DOHH2 (cell line): ENCODE measurements at regions not wholly inside any gene's neighbourhood (a gene's known extent, or its start where the extent isn't known, plus 50 kb on each side); places are given as distances from the start of the nearest gene placed in this dataset.
A peak's percentile ranks its signal among the peaks of the same experiment; 100 is the strongest.

Experiments
- H3F3A ChIP-seq: fragments of 200-600 bp; sonication (generic), shearing (Covaris generic); 2 replicates; pipeline ENCODE4 v1.6.0; 2016; ENCODE audit warnings: antibody characterized with exemption, mild to moderate bottlenecking; ENCODE audit not compliant: control insufficient read depth, insufficient read depth
- H3K27ac ChIP-seq: fragments of 200-600 bp; sonication (generic); 2 replicates; pipeline ENCODE4 v1.5.1; 2014; ENCODE audit warnings: low read depth, mild to moderate bottlenecking, low read length, moderate library complexity
- H3K27me3 ChIP-seq: fragments of 200-600 bp; sonication (generic); 2 replicates; pipeline ENCODE4 v1.6.1; 2014; ENCODE audit warnings: mild to moderate bottlenecking, low read length, mixed read lengths; ENCODE audit not compliant: control insufficient read depth
- H3K36me3 ChIP-seq: fragments of 200-600 bp; sonication (generic); 2 replicates; pipeline ENCODE4 v1.6.1; 2014; ENCODE audit warnings: mild to moderate bottlenecking, low read length, moderate library complexity, mixed read lengths; ENCODE audit not compliant: control insufficient read depth
- H3K4me1 ChIP-seq: fragments of 200-600 bp; sonication (generic); 2 replicates; pipeline ENCODE4 v1.6.1; 2014; ENCODE audit warnings: mild to moderate bottlenecking, low read length, mixed read lengths; ENCODE audit not compliant: control insufficient read depth
- H3K4me2 ChIP-seq: fragments of 200-600 bp; sonication (generic); 2 replicates; pipeline ENCODE4 v1.6.0; 2014; ENCODE audit warnings: mild to moderate bottlenecking, low read length, moderate library complexity
- H3K4me3 ChIP-seq: fragments of 200-600 bp; sonication (generic); 2 replicates; pipeline ENCODE4 v1.5.1; 2014; ENCODE audit warnings: mild to moderate bottlenecking, low read length, mixed read lengths
- H3K79me2 ChIP-seq: fragments of 200-600 bp; sonication (generic); 2 replicates; pipeline ENCODE4 v1.6.1; 2014; ENCODE audit warnings: mild to moderate bottlenecking, low read length, mixed read lengths; ENCODE audit not compliant: control insufficient read depth
- H3K9me2 ChIP-seq: fragments of 200-600 bp; sonication (generic); replicated peaks from 2 replicates; pipeline ENCODE4 v1.6.1; 2014; ENCODE audit warnings: mild to moderate bottlenecking, low read length, mixed read lengths; ENCODE audit not compliant: control insufficient read depth
- H3K9me3 ChIP-seq: fragments of 200-600 bp; sonication (generic); 2 replicates; pipeline ENCODE4 v1.6.1; 2014; ENCODE audit warnings: antibody characterized with exemption, low read length, mixed read lengths; ENCODE audit not compliant: control insufficient read depth, insufficient read depth
- H4K20me1 ChIP-seq: fragments of 200-600 bp; sonication (generic); 2 replicates; pipeline ENCODE4 v1.6.0; 2014; ENCODE audit warnings: low read depth, mild to moderate bottlenecking, antibody characterized with exemption, low read length, moderate library complexity; ENCODE audit not compliant: control insufficient read depth, insufficient read depth
- EZH2phosphoT487 ChIP-seq: fragments of 200-600 bp; sonication (generic); IDR thresholded peaks from 2 replicates; pipeline ENCODE4 v1.6.1; 2017; ENCODE audit warnings: borderline replicate concordance, mild to moderate bottlenecking, antibody characterized with exemption, low read length, moderate library complexity, mixed read lengths
- TF ChIP-seq, protein P1 (sequence below): fragments of 200-600 bp; sonication (generic); IDR thresholded peaks from one replicate; pipeline ENCODE4 v1.5.1; 2014; ENCODE audit warnings: antibody characterized with exemption, mild to moderate bottlenecking, low read depth, low read length; ENCODE audit not compliant: poor library complexity, severe bottlenecking

DNA sequence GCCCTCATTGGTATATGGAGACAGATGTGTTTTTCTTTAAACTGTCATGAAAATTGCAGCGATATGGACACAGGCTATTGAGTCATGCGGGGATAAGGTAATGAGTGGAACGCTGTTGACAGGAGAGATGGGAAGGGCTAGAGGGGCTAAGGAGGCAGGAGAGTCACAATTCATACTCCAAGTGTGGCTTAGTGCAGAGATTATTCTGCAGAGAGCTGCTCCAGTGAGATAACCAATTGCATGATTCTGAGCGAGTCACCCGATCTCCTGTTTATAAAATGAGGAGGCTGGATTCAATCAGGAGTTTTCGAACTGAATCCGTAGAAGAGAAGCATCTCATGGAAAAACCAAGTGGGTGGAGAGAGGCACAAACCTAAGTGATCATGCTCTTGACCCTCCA is 106.4 kb upstream of the PLEKHG7 start:
- Histone ChIP-seq H3K27ac (no peak overlapping the region), H4K20me1 (no peaks in the 10 kb centered on the region), H3K4me1 (peaks cover 36% of the 10 kb centered on the region), H3K4me2 (no peak overlapping the region), H3K27me3 (no peaks in the 10 kb centered on the region), H3K9me3 (peaks cover 26% of the 10 kb centered on the region), H3K79me2 (no peaks in the 10 kb centered on the region), H3K4me3 (no peak overlapping the region), H3F3A (peaks cover 6% of the 10 kb centered on the region), H3K36me3 (no peaks in the 10 kb centered on the region), H3K9me2 (no peaks in the 10 kb centered on the region)
- TF ChIP-seq EZH2phosphoT487, result no peak
- TF ChIP-seq, protein P1, sequence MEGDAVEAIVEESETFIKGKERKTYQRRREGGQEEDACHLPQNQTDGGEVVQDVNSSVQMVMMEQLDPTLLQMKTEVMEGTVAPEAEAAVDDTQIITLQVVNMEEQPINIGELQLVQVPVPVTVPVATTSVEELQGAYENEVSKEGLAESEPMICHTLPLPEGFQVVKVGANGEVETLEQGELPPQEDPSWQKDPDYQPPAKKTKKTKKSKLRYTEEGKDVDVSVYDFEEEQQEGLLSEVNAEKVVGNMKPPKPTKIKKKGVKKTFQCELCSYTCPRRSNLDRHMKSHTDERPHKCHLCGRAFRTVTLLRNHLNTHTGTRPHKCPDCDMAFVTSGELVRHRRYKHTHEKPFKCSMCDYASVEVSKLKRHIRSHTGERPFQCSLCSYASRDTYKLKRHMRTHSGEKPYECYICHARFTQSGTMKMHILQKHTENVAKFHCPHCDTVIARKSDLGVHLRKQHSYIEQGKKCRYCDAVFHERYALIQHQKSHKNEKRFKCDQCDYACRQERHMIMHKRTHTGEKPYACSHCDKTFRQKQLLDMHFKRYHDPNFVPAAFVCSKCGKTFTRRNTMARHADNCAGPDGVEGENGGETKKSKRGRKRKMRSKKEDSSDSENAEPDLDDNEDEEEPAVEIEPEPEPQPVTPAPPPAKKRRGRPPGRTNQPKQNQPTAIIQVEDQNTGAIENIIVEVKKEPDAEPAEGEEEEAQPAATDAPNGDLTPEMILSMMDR, result no peak

DNA sequence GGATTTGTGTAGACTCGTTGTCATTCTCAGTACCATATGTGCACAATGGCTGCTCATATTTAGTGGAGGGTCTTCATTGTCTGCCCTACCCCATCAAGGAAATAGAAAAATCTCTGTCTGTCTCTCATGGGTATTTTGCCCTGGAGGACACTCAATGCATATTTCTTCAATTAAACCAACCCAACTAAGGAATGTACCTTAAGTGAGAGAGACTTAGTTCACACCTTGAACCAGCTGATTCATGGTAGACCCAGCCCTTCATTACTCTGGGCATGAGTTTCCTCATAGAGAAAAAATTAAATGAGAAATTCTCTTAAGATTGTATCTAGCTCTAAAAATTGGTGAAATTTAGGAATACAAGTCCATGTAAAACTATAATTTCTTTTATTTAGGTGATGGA is 107.1 kb upstream of the PLEKHG7 start:
- peaks cover 6% of the 10 kb centered on the region for H3F3A ChIP-seq
- no peaks in the 10 kb centered on the region for H3K79me2 ChIP-seq
- no peaks in the 10 kb centered on the region for H4K20me1 ChIP-seq
- H3K27ac ChIP-seq, result no peak overlapping the region
- H3K9me3 ChIP-seq, result peaks cover 23% of the 10 kb centered on the region
- H3K36me3 ChIP-seq, result no peaks in the 10 kb centered on the region
- no peak overlapping the region for H3K4me2 ChIP-seq
- no peak overlapping the region for H3K4me3 ChIP-seq
- H3K27me3 ChIP-seq, result no peaks in the 10 kb centered on the region
- no peaks in the 10 kb centered on the region for H3K9me2 ChIP-seq
- TF ChIP-seq EZH2phosphoT487, result no peak
- peaks cover 36% of the 10 kb centered on the region for H3K4me1 ChIP-seq

DNA sequence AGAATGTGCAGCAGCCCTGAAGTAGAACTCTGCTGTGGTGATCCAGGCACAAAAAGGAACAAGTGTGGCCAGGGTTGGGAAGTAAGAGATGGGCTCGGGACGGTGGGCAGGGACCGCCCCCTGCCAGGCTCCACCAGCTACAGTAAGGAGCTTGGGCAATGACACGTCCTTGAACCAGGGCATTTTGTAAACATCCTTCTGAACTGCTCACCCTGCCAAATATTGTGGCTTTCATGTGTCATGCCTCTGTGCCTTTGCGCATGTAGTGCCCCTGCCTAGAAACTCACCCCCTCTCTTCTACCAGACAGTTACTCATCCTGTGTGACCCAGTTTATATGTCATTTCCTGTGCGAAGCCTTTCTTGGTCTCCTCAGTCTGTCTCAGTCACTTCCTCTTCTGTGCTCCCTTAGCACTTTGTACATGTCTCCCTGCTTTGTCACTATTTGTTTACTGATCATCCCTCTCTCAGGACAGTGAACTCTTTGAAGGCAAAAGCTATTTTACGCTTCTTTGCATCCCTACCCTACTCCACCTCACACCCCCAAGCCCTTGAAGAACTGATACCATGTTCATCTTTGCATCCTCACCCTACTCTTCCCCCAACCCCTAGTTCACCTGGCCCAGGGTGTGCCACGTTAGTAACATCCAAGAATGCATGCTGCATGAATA is 108.9 kb upstream of the PLEKHG7 start:
- Histone ChIP-seq H3K27ac (peak overlapping the region; percentile 77), H4K20me1 (no peaks in the 10 kb centered on the region), H3K27me3 (no peaks in the 10 kb centered on the region), H3K79me2 (no peaks in the 10 kb centered on the region), H3K36me3 (no peaks in the 10 kb centered on the region), H3K4me3 (peak overlapping the region; percentile 48), H3K4me1 (peaks cover 36% of the 10 kb centered on the region), H3K4me2 (peak overlapping the region; percentile 78), H3K9me3 (peaks cover 5% of the 10 kb centered on the region), H3F3A (peaks cover 6% of the 10 kb centered on the region), H3K9me2 (no peaks in the 10 kb centered on the region)
- TF ChIP-seq EZH2phosphoT487, result no peak
- TF ChIP-seq, protein P1, result no peak

DNA sequence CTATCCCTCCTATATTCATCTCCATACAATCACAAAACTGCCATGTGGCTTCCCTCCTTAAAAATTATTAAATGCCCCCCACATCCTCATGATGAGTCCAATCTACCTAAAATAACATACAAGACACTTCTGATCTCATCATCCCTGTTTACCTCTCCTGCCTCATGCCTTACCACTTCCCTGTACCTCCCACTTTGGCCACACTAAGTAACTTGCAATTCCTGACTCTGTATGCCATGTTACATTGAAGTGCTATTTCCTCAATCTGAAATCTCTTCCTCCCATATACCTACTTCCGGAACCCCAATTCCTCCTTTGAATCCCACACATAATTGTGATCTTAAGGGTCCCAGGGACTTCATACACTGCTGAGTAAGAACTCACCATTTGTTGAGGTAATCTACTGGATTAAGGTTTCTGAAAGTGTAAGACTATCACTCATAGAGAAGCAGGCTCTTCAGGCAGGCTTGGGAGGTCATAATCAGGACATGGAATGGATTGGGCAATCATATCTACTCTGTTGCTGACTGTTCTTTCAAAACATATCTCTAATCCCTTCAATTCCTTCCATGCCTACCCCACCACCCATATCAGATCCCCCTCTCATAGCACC is 117.6 kb upstream of the PLEKHG7 start:
- no peak for TF ChIP-seq EZH2phosphoT487
- TF ChIP-seq, protein P1, result no peak
- no peaks in the 10 kb centered on the region for H3K36me3 ChIP-seq
- no peaks in the 10 kb centered on the region for H3K27me3 ChIP-seq
- no peak overlapping the region for H3K4me3 ChIP-seq
- no peaks in the 10 kb centered on the region for H3K79me2 ChIP-seq
- H3K4me2 ChIP-seq, result no peak overlapping the region
- H3K27ac ChIP-seq, result no peak overlapping the region
- peaks cover 11% of the 10 kb centered on the region for H3K4me1 ChIP-seq
- H3K9me2 ChIP-seq, result no peaks in the 10 kb centered on the region
- no peaks in the 10 kb centered on the region for H3K9me3 ChIP-seq
- no peaks in the 10 kb centered on the region for H3F3A ChIP-seq
- no peaks in the 10 kb centered on the region for H4K20me1 ChIP-seq
